Esophagus muscularis mucosa (tissue), 4 donors: ENCODE measurements at regions not wholly inside any gene's neighbourhood (a gene's known extent, or its start where the extent isn't known, plus 50 kb on each side); places are given as distances from the start of the nearest gene placed in this dataset.

ENCODE experiments used
- EP300 ChIP-seq: sonication (generic); formaldehyde crosslinking; IDR thresholded peaks from one replicate; pipeline ENCODE4 v1.6.1; 2017; ENCODE audit warnings: antibody characterized with exemption
- POLR2AphosphoS5 ChIP-seq, 2 donors: sonication (generic); formaldehyde crosslinking; IDR thresholded peaks; one replicate each; pipeline ENCODE4 v1.6.1; 2017; ENCODE audit warnings: antibody characterized with exemption in 2 of 2
- TF ChIP-seq, protein P1 (sequence below), 3 experiments: fragments of 200-600 bp in 2 of 3; fragments of 450-650 bp in 1 of 3; sonication (generic) in 2 of 3; IDR thresholded peaks; one replicate each; pipeline ENCODE4 v1.5.1; 2017 to 2019; ENCODE audit warnings: antibody characterized with exemption in 3 of 3, mild to moderate bottlenecking in 2 of 3, moderate library complexity in 1 of 3

DNA sequence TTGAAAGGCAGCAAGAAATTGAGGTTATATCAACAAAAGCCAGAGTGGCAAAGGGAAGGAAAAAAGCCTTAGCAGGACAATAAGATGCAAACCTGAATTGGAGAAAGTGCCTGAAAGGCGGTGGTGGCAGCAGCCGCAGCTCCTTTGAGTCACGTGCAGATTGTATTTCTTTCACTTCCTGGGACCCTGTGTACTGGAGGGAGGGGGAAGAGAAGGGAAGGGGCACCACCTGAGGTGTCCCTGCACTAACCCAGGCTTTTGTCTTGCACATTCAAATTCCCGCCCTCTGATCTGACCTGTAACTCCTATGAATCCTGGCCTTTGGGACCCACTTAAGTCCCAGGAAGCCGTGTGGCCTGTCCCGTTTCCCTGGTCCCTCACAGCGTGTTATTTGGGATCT, 326.1 kb upstream of the SKOR2 start:
- TF ChIP-seq EP300 (no peak), POLR2AphosphoS5 (IDR thresholded peaks at IDR 0.05) (no peak)
- TF ChIP-seq, protein P1, sequence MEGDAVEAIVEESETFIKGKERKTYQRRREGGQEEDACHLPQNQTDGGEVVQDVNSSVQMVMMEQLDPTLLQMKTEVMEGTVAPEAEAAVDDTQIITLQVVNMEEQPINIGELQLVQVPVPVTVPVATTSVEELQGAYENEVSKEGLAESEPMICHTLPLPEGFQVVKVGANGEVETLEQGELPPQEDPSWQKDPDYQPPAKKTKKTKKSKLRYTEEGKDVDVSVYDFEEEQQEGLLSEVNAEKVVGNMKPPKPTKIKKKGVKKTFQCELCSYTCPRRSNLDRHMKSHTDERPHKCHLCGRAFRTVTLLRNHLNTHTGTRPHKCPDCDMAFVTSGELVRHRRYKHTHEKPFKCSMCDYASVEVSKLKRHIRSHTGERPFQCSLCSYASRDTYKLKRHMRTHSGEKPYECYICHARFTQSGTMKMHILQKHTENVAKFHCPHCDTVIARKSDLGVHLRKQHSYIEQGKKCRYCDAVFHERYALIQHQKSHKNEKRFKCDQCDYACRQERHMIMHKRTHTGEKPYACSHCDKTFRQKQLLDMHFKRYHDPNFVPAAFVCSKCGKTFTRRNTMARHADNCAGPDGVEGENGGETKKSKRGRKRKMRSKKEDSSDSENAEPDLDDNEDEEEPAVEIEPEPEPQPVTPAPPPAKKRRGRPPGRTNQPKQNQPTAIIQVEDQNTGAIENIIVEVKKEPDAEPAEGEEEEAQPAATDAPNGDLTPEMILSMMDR (IDR thresholded peaks at IDR 0.05): no peak
